C1 segment of cervical spinal cord (tissue), 14 donors: ENCODE measurements at regions not wholly inside any gene's neighbourhood (a gene's known extent, or its start where the extent isn't known, plus 50 kb on each side); places are given as distances from the start of the nearest gene placed in this dataset.
"Not testable (repeated sequence)": the region's sequence is repeated elsewhere in the genome, so short reads cannot be mapped to it uniquely, and the experiment has no call there.

ENCODE experiments used
- DNase-seq, 14 donors: peaks; one replicate each; lab custom pipeline; 2025; lab: John Stamatoyannopoulos, UW

DNA sequence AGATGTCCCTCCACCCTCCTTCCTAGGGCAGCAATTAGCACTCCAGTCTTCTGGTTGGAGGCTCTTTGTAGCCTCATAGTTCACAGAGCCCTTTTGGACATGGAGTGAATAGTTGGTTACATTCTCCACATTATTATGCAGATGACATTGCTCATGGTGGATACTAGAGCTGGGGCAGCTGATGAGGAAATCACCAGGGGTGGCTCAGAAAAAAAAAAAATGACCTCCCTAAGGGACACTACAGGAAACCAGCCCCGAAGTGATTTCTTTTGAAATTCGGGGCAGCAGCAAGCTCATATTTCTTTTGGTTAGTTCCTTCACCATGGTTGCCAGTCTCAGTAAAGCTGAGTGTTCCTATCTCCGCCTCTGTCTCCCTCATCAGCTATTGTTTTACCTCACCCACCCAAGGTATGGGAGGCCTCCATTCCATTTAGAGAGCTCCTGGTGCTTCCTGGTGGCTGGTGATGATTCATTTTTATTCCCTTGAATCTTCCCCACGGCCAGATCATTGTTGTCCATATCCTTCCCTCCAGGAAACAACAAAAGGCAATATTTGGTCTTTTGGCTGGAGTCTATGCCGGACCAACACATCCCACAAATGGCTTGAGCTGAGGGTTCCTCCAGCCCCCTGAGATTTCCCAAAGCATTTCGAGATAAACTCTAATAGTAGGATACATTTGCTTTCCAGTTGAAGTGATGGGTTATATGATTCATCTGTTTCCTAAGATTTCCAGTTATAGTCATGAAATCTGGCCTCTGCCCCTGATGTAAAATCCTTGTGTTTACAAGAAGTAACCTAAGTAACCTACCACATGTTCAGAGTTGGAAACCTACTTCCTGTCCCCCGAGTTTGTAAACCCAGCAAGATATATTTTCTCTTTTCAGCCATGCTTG is 56.2 kb upstream of the NID2 start:
- DNase-seq = no peak

DNA sequence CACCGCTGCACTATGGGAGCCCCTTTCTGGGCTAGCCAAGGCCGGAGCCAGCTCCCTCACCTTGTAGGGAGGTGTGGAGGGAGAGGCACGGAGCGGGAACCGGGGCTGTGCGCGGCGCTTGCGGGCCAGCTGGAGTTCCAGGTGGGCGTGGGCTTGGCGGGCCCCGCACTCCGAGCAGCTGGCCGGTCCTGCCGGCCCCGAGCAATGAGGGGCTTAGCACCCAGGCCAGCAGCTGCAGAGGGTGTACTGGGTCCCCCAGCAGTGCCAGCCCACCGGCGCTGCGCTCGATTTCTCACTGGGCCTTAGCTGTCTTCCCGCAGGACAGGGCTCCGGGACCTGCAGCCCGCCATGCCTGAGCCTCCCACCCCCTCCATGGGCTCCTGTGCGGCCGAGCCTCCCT is 53.3 kb upstream of the NID2 start:
- DNase-seq = not testable (repeated sequence)

- no peak for DNase-seq
Measured at GRCh38 chr14:52121441-52121840, 52.6 kb upstream of the NID2 start.

DNA sequence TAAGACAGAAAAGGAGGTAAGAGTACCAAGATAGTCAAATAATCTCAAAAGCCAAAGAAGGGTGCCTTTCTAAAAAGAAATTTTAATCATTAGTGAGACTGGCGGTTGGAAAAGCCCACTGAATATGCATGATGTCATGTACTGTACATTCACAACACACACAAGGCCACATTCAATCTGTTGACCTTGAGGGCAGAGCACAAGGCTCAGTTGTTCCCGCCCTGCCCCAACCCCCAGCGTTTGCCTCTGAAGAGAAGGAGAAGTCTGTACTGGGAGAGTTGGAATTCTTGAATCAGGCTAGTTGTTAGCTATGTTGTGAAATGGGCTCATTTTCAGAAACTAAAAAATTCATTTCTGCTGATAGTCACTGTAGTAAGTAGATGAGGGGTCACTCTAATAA is 50.2 kb upstream of the NID2 start:
- peak in 9 of 14 donors; percentile 7 to 59 (median 35) for DNase-seq
